Karpas-422 (cell line): ENCODE measurements at regions not wholly inside any gene's neighbourhood (a gene's known extent, or its start where the extent isn't known, plus 50 kb on each side); places are given as distances from the start of the nearest gene placed in this dataset.
"Not testable (repeated sequence)": the region's sequence is repeated elsewhere in the genome, so short reads cannot be mapped to it uniquely, and the experiment has no call there.

Source experiments
- DNase-seq: peaks from one replicate; pipeline ENCODE4 v3.0.0-alpha.2; 2015
- H2AFZ ChIP-seq: fragments of 200-600 bp; sonication (generic); 2 replicates; pipeline ENCODE4 v1.6.1; 2014; ENCODE audit warnings: antibody characterized with exemption, low read length, mixed read lengths
- H3K27ac ChIP-seq: fragments of 200-600 bp; sonication (generic); 2 replicates; pipeline ENCODE4 v1.5.1; 2014; ENCODE audit warnings: mild to moderate bottlenecking, low read length, moderate library complexity
- H3K27me3 ChIP-seq: fragments of 200-600 bp; sonication (generic); 2 replicates; pipeline ENCODE4 v1.6.1; 2014; ENCODE audit warnings: low read length, mixed read lengths
- H3K36me3 ChIP-seq: fragments of 200-600 bp; sonication (generic); 2 replicates; pipeline ENCODE4 v1.6.1; 2014; ENCODE audit warnings: low read length, mixed read lengths; ENCODE audit not compliant: insufficient read depth
- H3K4me1 ChIP-seq: fragments of 200-600 bp; sonication (generic); 2 replicates; pipeline ENCODE4 v1.6.1; 2014; ENCODE audit warnings: mild to moderate bottlenecking, low read length, mixed read lengths
- H3K4me2 ChIP-seq: fragments of 200-600 bp; sonication (generic); 2 replicates; pipeline ENCODE4 v1.6.1; 2014; ENCODE audit warnings: low read length, low read depth, mild to moderate bottlenecking; ENCODE audit not compliant: poor library complexity, severe bottlenecking
- H3K4me3 ChIP-seq: fragments of 200-600 bp; sonication (generic); 2 replicates; pipeline ENCODE4 v1.5.1; 2014; ENCODE audit warnings: mild to moderate bottlenecking, antibody characterized with exemption, low read length, mixed read lengths
- H3K79me2 ChIP-seq: fragments of 200-600 bp; sonication (generic); 2 replicates; pipeline ENCODE4 v1.6.1; 2014; ENCODE audit warnings: mild to moderate bottlenecking, low read length, mixed read lengths
- H3K9ac ChIP-seq: fragments of 200-600 bp; sonication (generic); 2 replicates; pipeline ENCODE4 v1.6.0; 2014; ENCODE audit warnings: low read length
- H3K9me2 ChIP-seq: fragments of 200-600 bp; sonication (generic), shearing (Covaris generic); replicated peaks from 2 replicates; pipeline ENCODE4 v1.6.0; 2014; ENCODE audit warnings: mild to moderate bottlenecking, low read length, moderate library complexity; ENCODE audit not compliant: insufficient read depth
- H3K9me3 ChIP-seq: fragments of 300-700, 200-600 bp; sonication (generic); 2 replicates; pipeline ENCODE4 v1.6.1; 2014; ENCODE audit warnings: low read length, mixed read lengths
- H4K20me1 ChIP-seq: fragments of 200-600 bp; sonication (generic); 2 replicates; pipeline ENCODE4 v1.6.1; 2014; ENCODE audit warnings: mild to moderate bottlenecking, antibody characterized with exemption, low read length, low read depth; ENCODE audit not compliant: insufficient read depth

GRCh38 chr2:89784960-89785359, 1093.5 kb downstream of the RPIA start:
- H3K27me3 ChIP-seq, result no peaks in the 10 kb centered on the region
- no peak overlapping the region for H3K4me2 ChIP-seq
- H3K9me3 ChIP-seq, result peaks cover 84% of the 10 kb centered on the region
- DNase-seq, result no peak
- H3K9me2 ChIP-seq, result no peaks in the 10 kb centered on the region
- no peak overlapping the region for H2AFZ ChIP-seq
- no peaks in the 10 kb centered on the region for H3K79me2 ChIP-seq
- no peak overlapping the region for H3K4me3 ChIP-seq
- no peak overlapping the region for H3K9ac ChIP-seq
- H3K27ac ChIP-seq, result no peak overlapping the region
- H4K20me1 ChIP-seq, result no peaks in the 10 kb centered on the region
- H3K4me1 ChIP-seq, result no peaks in the 10 kb centered on the region
- no peaks in the 10 kb centered on the region for H3K36me3 ChIP-seq

GRCh38 chr2:89785528-89785927, 1094.1 kb downstream of the RPIA start:
- H3K27me3 ChIP-seq, H3K9ac ChIP-seq, H2AFZ ChIP-seq, H3K4me1 ChIP-seq, H4K20me1 ChIP-seq, H3K36me3 ChIP-seq, H3K27ac ChIP-seq, H3K4me3 ChIP-seq, DNase-seq, H3K79me2 ChIP-seq, H3K4me2 ChIP-seq, H3K9me2 ChIP-seq: not testable (repeated sequence)
- H3K9me3 ChIP-seq, result peaks cover 83% of the 10 kb centered on the region

GRCh38 chr2:89786642-89787041, 1095.2 kb downstream of the RPIA start:
- not testable (repeated sequence) for H4K20me1 ChIP-seq, H3K27me3 ChIP-seq, H3K79me2 ChIP-seq, H3K4me1 ChIP-seq, DNase-seq, H3K27ac ChIP-seq, H3K4me3 ChIP-seq, H3K9me2 ChIP-seq, H3K9ac ChIP-seq, H3K4me2 ChIP-seq, H3K36me3 ChIP-seq, H2AFZ ChIP-seq
- peaks cover 75% of the 10 kb centered on the region for H3K9me3 ChIP-seq

- not testable (repeated sequence) for H2AFZ ChIP-seq, H3K27me3 ChIP-seq, DNase-seq, H3K4me1 ChIP-seq, H3K27ac ChIP-seq, H3K36me3 ChIP-seq, H3K9ac ChIP-seq, H3K79me2 ChIP-seq, H3K4me2 ChIP-seq, H3K9me2 ChIP-seq, H3K4me3 ChIP-seq, H4K20me1 ChIP-seq
- H3K9me3 ChIP-seq, result peaks cover 69% of the 10 kb centered on the region
These were observed 1104.1 kb downstream of the RPIA start for GRCh38 chr2:89795530-89795929.

- H3K27ac ChIP-seq, result no peak overlapping the region
- no peaks in the 10 kb centered on the region for H3K36me3 ChIP-seq
- no peak overlapping the region for H3K4me2 ChIP-seq
- no peak overlapping the region for H3K9ac ChIP-seq
- no peaks in the 10 kb centered on the region for H4K20me1 ChIP-seq
- H2AFZ ChIP-seq, result no peak overlapping the region
- no peaks in the 10 kb centered on the region for H3K79me2 ChIP-seq
- H3K4me1 ChIP-seq, result no peaks in the 10 kb centered on the region
- no peaks in the 10 kb centered on the region for H3K9me2 ChIP-seq
- H3K4me3 ChIP-seq, result no peak overlapping the region
- peaks cover 78% of the 10 kb centered on the region for H3K9me3 ChIP-seq
- H3K27me3 ChIP-seq, result no peaks in the 10 kb centered on the region
- no peak for DNase-seq
These were observed 1106.0 kb downstream of the RPIA start for GRCh38 chr2:89797320-89798038.

GRCh38 chr2:89801207-89801606, 1109.7 kb downstream of the RPIA start:
- H3K4me3 ChIP-seq, H3K9ac ChIP-seq, H4K20me1 ChIP-seq, H3K79me2 ChIP-seq, H2AFZ ChIP-seq, H3K4me1 ChIP-seq, DNase-seq, H3K36me3 ChIP-seq, H3K4me2 ChIP-seq, H3K27me3 ChIP-seq, H3K9me2 ChIP-seq, H3K27ac ChIP-seq: not testable (repeated sequence)
- H3K9me3 ChIP-seq, result peaks cover 96% of the 10 kb centered on the region

GRCh38 chr2:89806363-89806762, 1114.9 kb downstream of the RPIA start:
- not testable (repeated sequence) for H4K20me1 ChIP-seq, H3K27me3 ChIP-seq, H3K36me3 ChIP-seq, H3K27ac ChIP-seq, H3K79me2 ChIP-seq, H3K4me1 ChIP-seq, DNase-seq, H3K9ac ChIP-seq, H2AFZ ChIP-seq, H3K4me3 ChIP-seq, H3K4me2 ChIP-seq, H3K9me2 ChIP-seq
- peaks cover 77% of the 10 kb centered on the region for H3K9me3 ChIP-seq

GRCh38 chr2:89811295-89811694, 1119.8 kb downstream of the RPIA start:
- Histone ChIP-seq H4K20me1 (no peaks in the 10 kb centered on the region), H3K4me2 (no peak overlapping the region), H3K9me3 (peaks cover 71% of the 10 kb centered on the region), H3K4me1 (no peaks in the 10 kb centered on the region), H2AFZ (no peak overlapping the region), H3K4me3 (no peak overlapping the region; the same call in 1 of the 2 replicates), H3K9ac (no peak overlapping the region), H3K9me2 (no peaks in the 10 kb centered on the region), H3K27ac (no peak overlapping the region), H3K79me2 (no peaks in the 10 kb centered on the region), H3K36me3 (no peaks in the 10 kb centered on the region), H3K27me3 (no peaks in the 10 kb centered on the region)
- DNase-seq, result no peak

- not testable (repeated sequence) for H3K9ac ChIP-seq, H3K27ac ChIP-seq, H3K4me3 ChIP-seq, H3K4me2 ChIP-seq, H3K36me3 ChIP-seq, H3K9me2 ChIP-seq, H4K20me1 ChIP-seq, H3K4me1 ChIP-seq, H3K27me3 ChIP-seq, H2AFZ ChIP-seq, DNase-seq, H3K79me2 ChIP-seq
- peaks cover 66% of the 10 kb centered on the region for H3K9me3 ChIP-seq
These were observed 1120.4 kb downstream of the RPIA start for GRCh38 chr2:89811910-89812309.
